ENCODE measurements at regions not wholly inside any gene's neighbourhood (a gene's known extent, or its start where the extent isn't known, plus 50 kb on each side); places are given as distances from the start of the nearest gene placed in this dataset.

DNA sequence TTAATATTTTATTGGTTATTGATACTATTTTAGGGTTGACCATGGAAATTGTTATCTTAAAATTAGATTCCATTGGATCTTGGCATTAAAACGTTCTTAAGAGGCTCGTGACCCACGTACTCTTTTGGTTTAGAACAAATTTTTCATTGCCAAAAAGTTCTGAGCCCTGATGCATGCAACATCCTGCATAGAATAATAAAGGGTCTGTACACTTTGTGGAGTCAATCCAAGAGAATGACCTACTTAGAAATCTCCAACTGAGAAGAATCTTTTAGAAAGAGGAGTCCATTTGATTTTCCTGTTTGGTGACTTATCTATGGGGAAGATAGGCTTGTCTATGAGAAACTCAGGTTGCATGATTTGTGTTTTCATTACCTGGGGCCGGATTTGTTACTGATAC is 404.2 kb upstream of the RGMA start:
- Histone ChIP-seq H2AK5ac (ENCODE audit: low read depth, low read length) (no peak overlapping the region), H2BK15ac (ENCODE audit: low read length) (no peak overlapping the region), H3K9ac (replicated peaks in 1 of 4; ENCODE audit: extremely low read depth in 1 of 4, low read depth in 3 of 4, low read length in 3 of 4) (no peak overlapping the region), H2BK20ac (ENCODE audit: low read length) (no peak overlapping the region), H3K4ac (replicated peaks; ENCODE audit: insufficient read length, low read depth, low read length) (no peak overlapping the region), H3K27me3 (replicated peaks in 1 of 4; ENCODE audit: control insufficient read depth in 3 of 4, extremely low read depth in 1 of 4, insufficient read depth in 3 of 4, low read length in 3 of 4) (no peaks in the 10 kb centered on the region), H2BK12ac (ENCODE audit: low read depth, low read length) (no peak overlapping the region), H3K14ac (ENCODE audit: insufficient read length) (no peak overlapping the region), H3K4me2 (ENCODE audit: insufficient read depth in 1 of 2, low read depth in 2 of 2, low read length in 2 of 2) (no peak overlapping the region), H4K5ac (ENCODE audit: insufficient read length, low read depth, low read length) (no peak overlapping the region), H4K8ac (ENCODE audit: extremely low read depth, insufficient read depth, low read length) (no peak overlapping the region), H3K79me1 (ENCODE audit: low read depth, low read length) (no peaks in the 10 kb centered on the region), H3K27ac (ENCODE audit: low read depth, low read length) (no peak overlapping the region), H3K36me3 (ENCODE audit: control insufficient read depth in 2 of 4, insufficient read depth in 4 of 4, low read length in 3 of 4) (no peaks in the 10 kb centered on the region), H3K56ac (replicated peaks; ENCODE audit: insufficient read length, low read depth, low read length) (no peak overlapping the region), H3K23me2 (ENCODE audit: low read depth, low read length) (no peaks in the 10 kb centered on the region), H4K91ac (replicated peaks; ENCODE audit: insufficient read length, low read length) (no peak overlapping the region), H3K18ac (ENCODE audit: extremely low read depth, low read length) (no peak overlapping the region), H3K79me2 (ENCODE audit: control insufficient read depth in 1 of 2, insufficient read depth in 2 of 2, low read length in 2 of 2) (no peaks in the 10 kb centered on the region), H4K20me1 (replicated peaks in 1 of 2; ENCODE audit: control insufficient read depth in 1 of 2, insufficient read depth in 2 of 2, low read length in 2 of 2) (no peaks in the 10 kb centered on the region), H2BK120ac (replicated peaks; ENCODE audit: low read depth, low read length) (no peak overlapping the region), H2AFZ (ENCODE audit: low read length) (no peak overlapping the region), H2BK5ac (ENCODE audit: low read depth, low read length) (no peak overlapping the region), H3K23ac (ENCODE audit: insufficient read length) (no peak overlapping the region), H3K4me3 (ENCODE audit: extremely low read depth in 1 of 4, insufficient read depth in 2 of 4, low read depth in 3 of 4, low read length in 4 of 4) (no peak overlapping the region), H3K9me3 (ENCODE audit: insufficient read depth in 2 of 2, low read depth in 1 of 2, low read length in 1 of 2) (no peaks in the 10 kb centered on the region), H3K4me1 (replicated peaks in 1 of 4; ENCODE audit: control insufficient read depth in 3 of 4, insufficient read depth in 4 of 4, low read length in 3 of 4) (peaks cover 0 to 8% (median 2%) of the 10 kb centered on the region in 4 experiments; a peak in 3 of 7 replicates)
- DNase-seq (ENCODE audit: low read depth in 1 of 2, low spot score in 2 of 2) (no peak), FAIRE-seq (no peak)
- ChIA-PET POLR2A (ENCODE audit: partially characterized antibody) (no interaction called here), CTCF (ENCODE audit: partially characterized antibody) (no interaction called here)
- TF ChIP-seq, protein P1, sequence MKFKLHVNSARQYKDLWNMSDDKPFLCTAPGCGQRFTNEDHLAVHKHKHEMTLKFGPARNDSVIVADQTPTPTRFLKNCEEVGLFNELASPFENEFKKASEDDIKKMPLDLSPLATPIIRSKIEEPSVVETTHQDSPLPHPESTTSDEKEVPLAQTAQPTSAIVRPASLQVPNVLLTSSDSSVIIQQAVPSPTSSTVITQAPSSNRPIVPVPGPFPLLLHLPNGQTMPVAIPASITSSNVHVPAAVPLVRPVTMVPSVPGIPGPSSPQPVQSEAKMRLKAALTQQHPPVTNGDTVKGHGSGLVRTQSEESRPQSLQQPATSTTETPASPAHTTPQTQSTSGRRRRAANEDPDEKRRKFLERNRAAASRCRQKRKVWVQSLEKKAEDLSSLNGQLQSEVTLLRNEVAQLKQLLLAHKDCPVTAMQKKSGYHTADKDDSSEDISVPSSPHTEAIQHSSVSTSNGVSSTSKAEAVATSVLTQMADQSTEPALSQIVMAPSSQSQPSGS (IDR thresholded peaks at IDR 0.05; ENCODE audit: low read length) = no peak
- TF ChIP-seq NANOG (IDR thresholded peaks at IDR 0.05; ENCODE audit: insufficient read depth, low read depth, low read length, poor library complexity, severe bottlenecking) (no peak), RAD21 (IDR thresholded peaks at IDR 0.05 in 1 of 2, conservative IDR thresholded peaks at IDR 0.05 in 1 of 2; ENCODE audit: low read depth in 2 of 2, low read length in 2 of 2) (no peak), TBP (IDR thresholded peaks at IDR 0.05; ENCODE audit: low read depth, low read length) (no peak), BACH1 (IDR thresholded peaks at IDR 0.05; ENCODE audit: low read length) (no peak), RFX5 (IDR thresholded peaks at IDR 0.05; ENCODE audit: borderline replicate concordance, low read depth, low read length) (no peak), EP300 (IDR thresholded peaks at IDR 0.05; ENCODE audit: borderline replicate concordance in 1 of 2, low read depth in 2 of 2, low read length in 2 of 2) (no peak), SAP30 (IDR thresholded peaks at IDR 0.05; ENCODE audit: insufficient read depth, insufficient replicate concordance, low read length) (no peak), CTBP2 (IDR thresholded peaks at IDR 0.05; ENCODE audit: borderline replicate concordance, insufficient read depth, insufficient read length, low read length) (no peak)
- WGBS, 2 experiments (ENCODE audit: extremely low coverage in 1 of 2, insufficient coverage in 1 of 2, insufficient read length in 1 of 2, insufficient replicate concordance in 2 of 2, low coverage in 1 of 2, low lambda C conversion rate in 2 of 2, missing lambda C conversion rate in 1 of 2) = 91% methylated on average over 4 of the region's 4 CpGs; no CpG with 5 or more reads in 1 of the 2 experiments

Measured in H1 (cell line).